GM12873 (cell line): ENCODE measurements at regions not wholly inside any gene's neighbourhood (a gene's known extent, or its start where the extent isn't known, plus 50 kb on each side); places are given as distances from the start of the nearest gene placed in this dataset.

ENCODE experiments used
- TF ChIP-seq, protein P1 (sequence below): IDR thresholded peaks from 2 replicates; pipeline ENCODE4 v1.5.1; 2012; ENCODE audit warnings: low read depth, mild to moderate bottlenecking, moderate library complexity, low read length, control low read depth; ENCODE audit not compliant: insufficient read depth; ENCODE audit errors: missing control alignments

DNA sequence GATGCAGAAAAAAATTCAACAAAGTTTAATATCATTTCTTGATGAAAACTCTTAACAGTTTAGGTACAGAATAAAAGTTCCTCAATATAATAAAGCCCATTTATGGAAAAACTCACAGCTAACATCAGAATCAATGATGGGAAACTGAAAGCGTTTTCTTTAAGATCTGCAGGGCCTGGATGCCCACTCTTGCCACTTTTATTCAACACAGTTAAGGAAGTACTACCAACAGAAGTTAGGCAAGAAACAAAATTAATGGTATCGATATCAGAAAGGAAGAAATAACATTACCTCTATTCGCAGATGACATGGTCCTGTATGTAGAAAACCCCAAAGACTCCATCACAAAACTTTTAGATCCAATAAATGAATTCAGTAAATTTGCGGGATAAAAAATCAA is 542.4 kb upstream of the RGMB start:
- TF ChIP-seq, protein P1, sequence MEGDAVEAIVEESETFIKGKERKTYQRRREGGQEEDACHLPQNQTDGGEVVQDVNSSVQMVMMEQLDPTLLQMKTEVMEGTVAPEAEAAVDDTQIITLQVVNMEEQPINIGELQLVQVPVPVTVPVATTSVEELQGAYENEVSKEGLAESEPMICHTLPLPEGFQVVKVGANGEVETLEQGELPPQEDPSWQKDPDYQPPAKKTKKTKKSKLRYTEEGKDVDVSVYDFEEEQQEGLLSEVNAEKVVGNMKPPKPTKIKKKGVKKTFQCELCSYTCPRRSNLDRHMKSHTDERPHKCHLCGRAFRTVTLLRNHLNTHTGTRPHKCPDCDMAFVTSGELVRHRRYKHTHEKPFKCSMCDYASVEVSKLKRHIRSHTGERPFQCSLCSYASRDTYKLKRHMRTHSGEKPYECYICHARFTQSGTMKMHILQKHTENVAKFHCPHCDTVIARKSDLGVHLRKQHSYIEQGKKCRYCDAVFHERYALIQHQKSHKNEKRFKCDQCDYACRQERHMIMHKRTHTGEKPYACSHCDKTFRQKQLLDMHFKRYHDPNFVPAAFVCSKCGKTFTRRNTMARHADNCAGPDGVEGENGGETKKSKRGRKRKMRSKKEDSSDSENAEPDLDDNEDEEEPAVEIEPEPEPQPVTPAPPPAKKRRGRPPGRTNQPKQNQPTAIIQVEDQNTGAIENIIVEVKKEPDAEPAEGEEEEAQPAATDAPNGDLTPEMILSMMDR: no peak

DNA sequence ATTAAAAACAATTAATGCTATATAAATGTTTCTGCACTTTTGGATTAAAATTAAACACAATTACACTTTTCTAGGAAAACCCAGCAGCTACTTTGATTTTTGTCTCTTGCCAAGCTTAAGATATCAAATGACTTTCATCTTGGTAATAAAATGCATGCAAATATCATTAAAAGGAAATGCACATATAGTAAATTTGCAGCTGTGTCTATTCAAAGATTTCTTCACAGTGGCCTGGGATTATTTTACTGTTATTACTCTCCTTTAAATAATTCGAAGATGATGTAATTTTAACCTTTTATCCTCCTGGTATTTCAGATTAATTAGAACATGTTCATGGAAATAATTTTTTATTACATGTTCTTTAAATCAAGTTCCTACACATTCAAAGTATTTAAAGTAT is 529.5 kb upstream of the RGMB start:
- TF ChIP-seq, protein P1: no peak

DNA sequence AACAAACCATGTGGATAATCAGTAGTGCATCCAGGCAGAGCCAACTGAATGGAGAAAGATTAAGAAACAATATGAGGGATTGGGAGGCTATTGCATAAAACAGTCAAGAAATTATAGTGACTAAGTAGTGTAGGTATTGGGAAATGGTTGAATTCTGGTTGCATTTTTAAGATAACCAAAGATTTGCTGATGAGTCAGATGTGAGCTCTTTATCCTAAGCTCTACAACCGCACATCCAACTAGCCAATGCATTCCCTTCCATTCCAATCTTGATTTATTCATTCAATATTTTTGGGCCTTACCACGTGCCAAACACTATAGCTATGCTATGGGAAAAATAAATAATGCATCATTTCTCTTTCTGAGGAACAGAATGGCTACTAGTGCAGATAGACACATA is 524.5 kb upstream of the RGMB start:
- TF ChIP-seq, protein P1: no peak

DNA sequence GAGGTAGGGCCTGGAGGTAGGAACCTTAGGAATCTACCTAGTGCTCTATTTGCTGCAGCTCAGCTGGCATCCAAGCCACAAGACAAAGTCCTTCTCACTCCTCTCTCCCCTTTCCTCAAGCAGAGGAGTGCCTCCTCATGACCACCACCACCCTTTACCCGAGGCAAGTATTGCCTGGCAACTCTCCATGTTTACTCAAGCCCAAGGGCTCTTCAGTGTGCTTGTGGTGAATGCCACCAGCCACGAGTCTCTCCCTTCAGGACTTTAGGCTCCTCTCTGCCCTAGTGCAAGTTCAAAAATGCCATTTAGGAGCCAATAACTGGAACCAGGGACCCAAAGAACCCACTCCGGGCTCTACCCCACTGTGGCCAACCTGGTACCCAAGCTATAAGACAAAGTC is 514.5 kb upstream of the RGMB start:
- TF ChIP-seq, protein P1: no peak

DNA sequence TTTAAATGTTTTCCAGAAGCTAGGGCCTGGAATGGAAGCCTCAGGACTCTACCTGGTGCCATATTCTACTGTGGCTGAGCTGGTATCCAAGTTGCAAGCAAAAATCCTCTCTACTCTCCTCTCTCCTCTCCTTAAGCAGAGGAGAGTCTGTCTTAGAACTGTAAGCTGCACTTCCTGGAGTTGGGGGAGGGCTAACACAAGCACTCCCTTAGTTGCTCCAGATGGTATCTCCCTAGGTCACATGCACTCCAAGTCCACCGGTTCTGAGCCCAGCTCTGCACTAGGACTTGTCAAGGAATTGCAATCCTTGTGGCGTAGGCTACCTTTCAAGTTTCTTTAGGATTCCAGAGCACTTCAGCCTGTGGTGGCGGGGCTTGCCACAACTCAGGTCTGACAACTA is 513.9 kb upstream of the RGMB start:
- TF ChIP-seq, protein P1: no peak

DNA sequence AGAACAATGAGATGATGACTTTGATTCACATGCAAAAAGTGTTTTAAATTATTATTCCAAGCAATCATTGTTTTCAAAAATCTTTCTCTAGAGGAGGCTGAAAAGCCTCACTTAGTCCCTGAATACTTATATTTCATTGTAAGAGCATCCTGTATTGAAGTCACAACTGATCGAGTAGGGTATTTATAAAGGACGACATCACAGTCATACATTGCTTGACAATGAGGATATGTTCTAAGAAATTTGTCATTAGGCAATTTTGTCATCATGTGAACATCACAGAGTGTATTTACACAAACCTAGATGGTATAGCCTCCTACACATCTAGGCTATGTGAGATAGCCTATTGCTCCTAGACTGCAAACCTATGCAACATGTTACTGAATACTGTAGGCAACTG is 510.4 kb upstream of the RGMB start:
- TF ChIP-seq, protein P1: no peak

DNA sequence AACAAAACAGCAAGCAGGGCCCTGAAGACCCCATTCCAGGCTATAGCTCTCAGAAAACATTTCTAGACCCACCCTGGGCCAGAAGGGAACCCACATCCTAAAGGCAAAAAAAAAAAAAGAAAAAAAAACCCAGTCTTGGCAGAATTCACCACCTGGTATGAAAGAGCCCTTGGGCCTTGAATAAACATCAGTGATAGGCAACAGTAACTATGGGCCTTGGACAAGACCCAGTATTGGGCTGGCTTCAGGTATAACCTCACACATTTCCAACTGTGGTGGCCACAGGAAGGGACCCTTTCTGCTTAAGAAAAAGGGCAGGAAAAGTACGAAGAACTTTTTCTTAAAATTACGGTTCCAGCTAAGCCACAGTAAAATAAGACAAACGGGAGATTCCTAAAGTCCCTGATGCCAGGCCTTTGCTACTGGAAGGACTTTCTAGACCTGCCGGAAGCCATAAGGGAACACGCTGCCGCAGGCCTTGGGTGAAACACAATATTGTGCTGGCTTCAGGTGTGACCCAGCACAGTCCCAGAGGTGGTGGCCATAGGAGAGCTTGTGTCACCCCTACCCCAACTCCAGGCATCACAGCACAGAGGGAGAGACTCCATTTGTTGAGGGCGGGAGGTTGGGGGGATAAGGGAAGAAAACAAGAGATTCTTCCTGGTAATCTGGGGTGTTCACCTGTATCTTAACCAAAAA is 505.2 kb upstream of the RGMB start:
- TF ChIP-seq, protein P1: no peak
